ENCODE measurements at regions not wholly inside any gene's neighbourhood (a gene's known extent, or its start where the extent isn't known, plus 50 kb on each side); places are given as distances from the start of the nearest gene placed in this dataset.
A peak's percentile ranks its signal among the peaks of the same experiment; 100 is the strongest.

GRCh38 chr3:193981504-193981903, 154.4 kb upstream of the HES1 start:
- TF ChIP-seq Cebpa-rat (IDR thresholded peaks at IDR 0.05): no peak
- peaks cover 50% of the 10 kb centered on the region for H3K4me1 ChIP-seq
- H3K9ac ChIP-seq: peak overlapping the region; percentile 21; the same call in 1 of the 2 replicates
- H3K27ac ChIP-seq: peak overlapping the region; percentile 58; the same call in 1 of the 2 replicates
- H3K27me3 ChIP-seq: no peaks in the 10 kb centered on the region
- no peaks in the 10 kb centered on the region for H3K9me3 ChIP-seq
- H3K4me3 ChIP-seq: 0 out of 2 replicates have a peak overlapping the region, but pooled peaks have one; percentile 4
- H3K36me3 ChIP-seq: no peaks in the 10 kb centered on the region
- no peaks in the 10 kb centered on the region for H4K20me1 ChIP-seq
- peak overlapping the region; percentile 68 for H3K4me2 ChIP-seq

DNA sequence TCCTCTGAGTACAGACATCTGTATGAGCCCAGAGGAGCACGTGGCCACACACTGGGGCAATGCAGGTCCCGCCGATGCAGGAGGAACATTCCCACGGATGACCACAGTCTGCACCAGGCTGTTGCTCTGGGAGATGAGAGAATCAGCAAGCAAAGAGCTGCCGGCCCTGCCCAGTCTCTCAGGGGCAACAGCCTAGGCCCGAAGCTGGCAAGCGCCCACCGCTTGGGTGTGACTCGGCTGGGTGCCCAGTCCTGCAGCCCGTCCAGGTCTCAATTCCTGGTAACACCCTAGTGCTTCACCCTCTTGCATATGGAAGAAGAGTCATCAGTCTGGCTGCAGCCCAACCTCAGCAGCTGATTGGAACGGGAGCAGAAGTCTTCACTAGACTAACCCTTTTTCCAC, 153.7 kb upstream of the HES1 start:
- H4K20me1 ChIP-seq: no peaks in the 10 kb centered on the region
- no peak overlapping the region for H3K4me3 ChIP-seq
- no peak for TF ChIP-seq Cebpa-rat (IDR thresholded peaks at IDR 0.05)
- H3K27ac ChIP-seq: no peak overlapping the region
- peak overlapping the region; percentile 68; the same call in 1 of the 2 replicates for H3K4me2 ChIP-seq
- peaks cover 55% of the 10 kb centered on the region for H3K4me1 ChIP-seq
- no peaks in the 10 kb centered on the region for H3K36me3 ChIP-seq
- no peaks in the 10 kb centered on the region for H3K9me3 ChIP-seq
- H3K9ac ChIP-seq: no peak overlapping the region
- no peaks in the 10 kb centered on the region for H3K27me3 ChIP-seq

- Histone ChIP-seq H3K36me3 (no peaks in the 10 kb centered on the region), H3K4me2 (peak overlapping the region; percentile 3; the same call in 1 of the 2 replicates), H3K9ac (no peak overlapping the region), H3K27ac (no peak overlapping the region), H3K4me3 (no peak overlapping the region), H3K27me3 (no peaks in the 10 kb centered on the region), H3K9me3 (no peaks in the 10 kb centered on the region), H3K4me1 (peaks cover 60% of the 10 kb centered on the region), H4K20me1 (no peaks in the 10 kb centered on the region)
- no peak for TF ChIP-seq Cebpa-rat (IDR thresholded peaks at IDR 0.05)
These were observed 151.8 kb upstream of the HES1 start for GRCh38 chr3:193983846-193984818.

GRCh38 chr3:193984876-193985275, 151.1 kb upstream of the HES1 start:
- Histone ChIP-seq H3K9me3 (no peaks in the 10 kb centered on the region), H4K20me1 (no peaks in the 10 kb centered on the region), H3K27ac (no peak overlapping the region), H3K36me3 (no peaks in the 10 kb centered on the region), H3K4me3 (no peak overlapping the region), H3K9ac (no peak overlapping the region), H3K4me1 (peaks cover 60% of the 10 kb centered on the region), H3K4me2 (no peak overlapping the region), H3K27me3 (no peaks in the 10 kb centered on the region)
- TF ChIP-seq Cebpa-rat (IDR thresholded peaks at IDR 0.05): no peak

- Histone ChIP-seq H3K36me3 (no peaks in the 10 kb centered on the region), H3K27me3 (no peaks in the 10 kb centered on the region), H3K4me2 (peak overlapping the region; percentile 73), H3K9me3 (peaks cover 3% of the 10 kb centered on the region; the same call in 1 of the 2 replicates), H3K9ac (no peak overlapping the region), H4K20me1 (no peaks in the 10 kb centered on the region), H3K4me1 (peaks cover 41% of the 10 kb centered on the region), H3K27ac (no peak overlapping the region), H3K4me3 (no peak overlapping the region)
- TF ChIP-seq Cebpa-rat (IDR thresholded peaks at IDR 0.05): no peak
These were observed 148.8 kb upstream of the HES1 start for GRCh38 chr3:193987186-193987585.

DNA sequence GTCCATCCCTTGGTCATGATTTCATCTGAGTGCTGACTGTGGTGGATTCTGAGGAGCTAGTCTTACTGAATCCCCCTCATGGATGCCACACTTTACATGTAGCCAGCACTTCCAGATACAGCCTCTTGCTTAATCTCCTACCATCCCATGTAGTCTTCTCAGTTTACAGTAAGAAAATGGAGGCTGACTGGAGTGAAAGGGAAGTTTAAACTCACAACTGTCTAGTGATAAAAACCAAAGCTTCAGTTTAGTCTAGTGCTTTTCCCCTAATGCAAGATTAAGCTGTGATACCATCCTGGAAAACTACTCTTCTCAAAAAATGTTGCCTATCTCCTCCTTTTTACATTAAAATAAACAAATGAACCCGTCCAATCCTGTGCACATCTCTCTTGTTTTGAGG, 146.8 kb upstream of the HES1 start:
- Histone ChIP-seq H3K4me1 (peaks cover 30% of the 10 kb centered on the region), H3K27ac (no peak overlapping the region), H3K9me3 (peaks cover 3% of the 10 kb centered on the region; the same call in 1 of the 2 replicates), H3K27me3 (no peaks in the 10 kb centered on the region), H3K9ac (no peak overlapping the region), H3K4me3 (no peak overlapping the region), H3K4me2 (no peak overlapping the region), H4K20me1 (no peaks in the 10 kb centered on the region), H3K36me3 (no peaks in the 10 kb centered on the region)
- no peak for TF ChIP-seq Cebpa-rat (IDR thresholded peaks at IDR 0.05)

GRCh38 chr3:193991666-193992424, 144.1 kb upstream of the HES1 start:
- Histone ChIP-seq H4K20me1 (no peaks in the 10 kb centered on the region), H3K36me3 (no peaks in the 10 kb centered on the region), H3K27ac (no peak overlapping the region), H3K27me3 (no peaks in the 10 kb centered on the region), H3K9me3 (peaks cover 3% of the 10 kb centered on the region; the same call in 1 of the 2 replicates), H3K9ac (no peak overlapping the region), H3K4me1 (peaks cover 21% of the 10 kb centered on the region), H3K4me2 (no peak overlapping the region), H3K4me3 (no peak overlapping the region)
- no peak for TF ChIP-seq Cebpa-rat (IDR thresholded peaks at IDR 0.05)

DNA sequence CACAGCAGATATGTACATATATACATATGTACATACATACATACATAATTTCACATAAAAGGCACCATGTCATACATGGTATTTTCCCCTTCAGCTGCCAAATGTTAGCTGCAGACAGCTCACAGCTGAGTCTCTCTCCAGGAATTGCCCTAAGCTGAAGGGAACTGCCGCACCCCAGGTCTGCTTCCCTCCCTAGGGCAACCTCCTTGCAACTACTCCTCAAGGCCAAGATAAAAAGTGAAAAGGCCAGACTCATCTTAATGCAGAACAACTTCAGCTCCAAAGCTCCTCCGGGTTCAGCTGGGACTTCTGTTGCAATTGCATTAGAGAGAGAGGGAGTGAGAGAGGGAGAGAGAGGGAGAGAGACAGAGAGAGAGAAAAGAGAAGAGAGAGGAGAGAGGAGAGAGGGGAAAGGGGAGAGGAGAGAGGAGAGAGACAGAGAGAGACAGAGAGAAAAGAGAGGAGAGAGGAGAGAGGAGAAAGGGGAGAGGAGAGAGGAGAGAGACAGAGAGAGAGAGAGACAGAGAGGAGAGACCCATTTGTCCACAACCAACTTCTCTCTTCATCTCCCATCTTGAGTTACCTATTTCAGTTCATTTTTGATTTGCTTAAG, 143.4 kb upstream of the HES1 start:
- H3K36me3 ChIP-seq: no peaks in the 10 kb centered on the region
- no peak overlapping the region for H3K4me3 ChIP-seq
- H3K9me3 ChIP-seq: peaks cover 3% of the 10 kb centered on the region; the same call in 1 of the 2 replicates
- no peak overlapping the region for H3K27ac ChIP-seq
- H4K20me1 ChIP-seq: no peaks in the 10 kb centered on the region
- no peak overlapping the region for H3K4me2 ChIP-seq
- peaks cover 23% of the 10 kb centered on the region for H3K4me1 ChIP-seq
- H3K9ac ChIP-seq: no peak overlapping the region
- no peaks in the 10 kb centered on the region for H3K27me3 ChIP-seq
- no peak for TF ChIP-seq Cebpa-rat (IDR thresholded peaks at IDR 0.05)

DNA sequence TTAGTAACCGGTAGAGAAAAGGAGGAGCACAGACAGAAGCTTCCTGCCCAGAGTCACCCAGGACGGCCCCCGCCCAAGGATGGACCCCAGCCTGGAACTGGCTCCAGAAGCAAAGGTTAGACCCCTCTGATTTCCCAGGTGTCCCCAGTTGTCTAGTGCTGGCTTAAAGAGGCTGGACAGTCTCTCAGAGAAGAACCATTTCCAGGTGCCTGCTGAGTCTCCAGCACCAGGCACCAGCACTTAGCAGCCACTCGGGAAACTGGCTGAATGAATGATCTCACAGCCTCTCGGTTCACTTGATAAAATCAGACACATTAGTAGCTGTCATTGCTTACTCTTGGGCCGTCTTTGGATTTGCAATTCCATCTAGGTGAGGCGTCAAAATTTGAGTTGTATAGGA, 139.7 kb upstream of the HES1 start:
- Histone ChIP-seq H3K27me3 (no peaks in the 10 kb centered on the region), H3K4me3 (no peak overlapping the region), H3K4me1 (peaks cover 40% of the 10 kb centered on the region), H3K9ac (no peak overlapping the region), H3K27ac (no peak overlapping the region), H3K4me2 (peak overlapping the region; percentile 88), H3K9me3 (no peaks in the 10 kb centered on the region), H4K20me1 (no peaks in the 10 kb centered on the region), H3K36me3 (no peaks in the 10 kb centered on the region)
- no peak for TF ChIP-seq Cebpa-rat (IDR thresholded peaks at IDR 0.05)

Data from BLaER1 (cell line).